ENCODE measurements at regions not wholly inside any gene's neighbourhood (a gene's known extent, or its start where the extent isn't known, plus 50 kb on each side); places are given as distances from the start of the nearest gene placed in this dataset.

DNA sequence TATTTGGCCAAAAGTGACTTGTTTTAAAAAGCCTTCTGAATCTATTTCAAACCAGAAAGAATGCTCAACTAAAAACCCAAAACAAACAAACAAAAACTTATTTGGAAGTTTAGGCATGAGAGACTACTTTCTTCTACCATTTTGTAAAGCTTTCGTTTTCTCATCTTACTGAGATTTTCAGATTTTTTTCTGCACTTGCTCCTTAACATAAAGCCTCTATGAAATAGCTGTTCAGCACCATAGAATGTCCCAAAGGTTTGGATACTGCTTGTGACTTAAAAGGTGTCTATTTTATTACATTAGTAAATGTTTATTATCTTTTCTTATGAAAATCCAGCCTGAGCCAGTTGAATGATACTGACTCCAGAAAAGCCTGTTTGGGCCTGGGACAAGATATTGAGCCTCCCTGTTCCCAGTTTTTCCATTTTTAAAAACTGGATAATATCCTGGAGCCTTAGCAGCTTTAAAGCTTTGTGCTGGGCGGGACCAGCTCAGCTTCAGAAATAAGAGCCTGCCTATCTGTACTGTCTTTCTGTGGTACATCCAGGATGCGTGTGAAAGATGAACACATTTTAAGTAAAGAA lies 292.6 kb downstream of the ZSWIM6 start:
- no peak overlapping the region for H3K9ac ChIP-seq (ENCODE audit: low read length)
- no peaks in the 10 kb centered on the region for H3K9me3 ChIP-seq (ENCODE audit: control insufficient read depth, low read depth, low read length)

GRCh38 chr5:61625137-61625561 lies 293.1 kb downstream of the ZSWIM6 start:
- no peaks in the 10 kb centered on the region for H3K27me3 ChIP-seq (ENCODE audit: control insufficient read depth, insufficient read depth, low read length)
- H3K4me3 ChIP-seq (ENCODE audit: low read length) = peak overlapping the region; percentile 58
- H3K36me3 ChIP-seq (ENCODE audit: control insufficient read depth, low read depth, low read length) = no peaks in the 10 kb centered on the region
- H3K4me1 ChIP-seq (ENCODE audit: control insufficient read depth, low read depth, low read length) = peaks cover 9% of the 10 kb centered on the region
- H3K27ac ChIP-seq (ENCODE audit: low read length) = no peak overlapping the region
- peak overlapping the region; percentile 45 for H3K9ac ChIP-seq (ENCODE audit: low read length)
- H3K9me3 ChIP-seq (ENCODE audit: control insufficient read depth, low read depth, low read length) = no peaks in the 10 kb centered on the region

More for the DNA sequence above, 292.6 kb downstream of the ZSWIM6 start:
- H3K36me3 ChIP-seq (ENCODE audit: control insufficient read depth, low read depth, low read length) = no peaks in the 10 kb centered on the region
- H3K4me3 ChIP-seq (ENCODE audit: low read length) = no peak overlapping the region
- H3K4me1 ChIP-seq (ENCODE audit: control insufficient read depth, low read depth, low read length) = peaks cover 9% of the 10 kb centered on the region
- no peaks in the 10 kb centered on the region for H3K27me3 ChIP-seq (ENCODE audit: control insufficient read depth, insufficient read depth, low read length)
- H3K27ac ChIP-seq (ENCODE audit: low read length) = no peak overlapping the region

GRCh38 chr5:61625681-61626621 lies 293.9 kb downstream of the ZSWIM6 start:
- Histone ChIP-seq H3K9ac (ENCODE audit: low read length) (peak overlapping the region; percentile 45), H3K27me3 (ENCODE audit: control insufficient read depth, insufficient read depth, low read length) (no peaks in the 10 kb centered on the region), H3K36me3 (ENCODE audit: control insufficient read depth, low read depth, low read length) (no peaks in the 10 kb centered on the region), H3K4me3 (ENCODE audit: low read length) (peak overlapping the region; percentile 58), H3K4me1 (ENCODE audit: control insufficient read depth, low read depth, low read length) (peaks cover 9% of the 10 kb centered on the region), H3K9me3 (ENCODE audit: control insufficient read depth, low read depth, low read length) (no peaks in the 10 kb centered on the region), H3K27ac (ENCODE audit: low read length) (no peak overlapping the region)

- peaks cover 14% of the 10 kb centered on the region for H3K4me1 ChIP-seq (ENCODE audit: control insufficient read depth, low read depth, low read length)
- H3K27ac ChIP-seq (ENCODE audit: low read length) = no peak overlapping the region
- no peak overlapping the region for H3K9ac ChIP-seq (ENCODE audit: low read length)
- H3K9me3 ChIP-seq (ENCODE audit: control insufficient read depth, low read depth, low read length) = no peaks in the 10 kb centered on the region
- no peak overlapping the region for H3K4me3 ChIP-seq (ENCODE audit: low read length)
- H3K27me3 ChIP-seq (ENCODE audit: control insufficient read depth, insufficient read depth, low read length) = no peaks in the 10 kb centered on the region
- no peaks in the 10 kb centered on the region for H3K36me3 ChIP-seq (ENCODE audit: control insufficient read depth, low read depth, low read length)
Observed at GRCh38 chr5:61626639-61627282, 294.7 kb downstream of the ZSWIM6 start.

DNA sequence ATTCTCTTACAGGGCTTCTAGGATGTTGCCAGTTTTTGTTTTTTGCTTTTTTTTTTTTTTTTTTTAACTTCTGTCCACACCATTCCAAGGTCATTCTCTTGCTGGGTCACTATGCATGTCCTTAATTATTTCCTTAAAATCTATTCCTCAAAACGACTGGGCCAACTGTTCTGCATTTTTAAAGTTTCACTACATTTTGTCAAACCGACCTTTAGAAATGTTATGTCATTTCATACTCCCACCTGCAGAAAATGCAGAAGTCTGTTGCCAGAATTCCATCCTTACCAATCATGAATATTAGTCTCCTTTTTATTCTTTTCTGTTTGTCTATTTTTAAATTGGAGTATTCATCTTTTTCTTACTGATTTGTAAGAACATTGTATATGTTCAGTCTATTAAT lies 295.5 kb downstream of the ZSWIM6 start:
- H3K4me3 ChIP-seq (ENCODE audit: low read length) = no peak overlapping the region
- H3K4me1 ChIP-seq (ENCODE audit: control insufficient read depth, low read depth, low read length) = peaks cover 22% of the 10 kb centered on the region
- H3K9me3 ChIP-seq (ENCODE audit: control insufficient read depth, low read depth, low read length) = no peaks in the 10 kb centered on the region
- no peaks in the 10 kb centered on the region for H3K27me3 ChIP-seq (ENCODE audit: control insufficient read depth, insufficient read depth, low read length)
- H3K36me3 ChIP-seq (ENCODE audit: control insufficient read depth, low read depth, low read length) = no peaks in the 10 kb centered on the region
- no peak overlapping the region for H3K27ac ChIP-seq (ENCODE audit: low read length)
- H3K9ac ChIP-seq (ENCODE audit: low read length) = no peak overlapping the region

DNA sequence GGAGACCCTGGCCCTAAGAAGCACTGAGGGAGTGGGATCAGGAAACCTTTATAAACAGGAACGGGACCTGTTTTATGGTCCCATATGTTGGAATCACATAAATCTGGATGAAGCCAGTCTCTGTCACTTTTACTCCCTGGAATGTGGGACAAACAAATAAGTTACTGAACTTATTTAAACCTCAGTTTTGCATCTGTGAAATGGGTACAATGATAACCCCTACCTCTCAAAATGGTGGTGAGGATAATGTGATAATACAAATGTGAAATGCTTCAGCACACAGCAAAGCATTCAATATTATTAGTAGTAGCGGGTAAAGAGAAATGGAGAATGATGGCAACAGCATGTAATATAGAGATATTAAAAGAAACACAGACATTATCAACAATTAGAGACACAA lies 298.9 kb downstream of the ZSWIM6 start:
- no peak overlapping the region for H3K27ac ChIP-seq (ENCODE audit: low read length)
- H3K9me3 ChIP-seq (ENCODE audit: control insufficient read depth, low read depth, low read length) = no peaks in the 10 kb centered on the region
- no peaks in the 10 kb centered on the region for H3K27me3 ChIP-seq (ENCODE audit: control insufficient read depth, insufficient read depth, low read length)
- H3K36me3 ChIP-seq (ENCODE audit: control insufficient read depth, low read depth, low read length) = no peaks in the 10 kb centered on the region
- peaks cover 13% of the 10 kb centered on the region for H3K4me1 ChIP-seq (ENCODE audit: control insufficient read depth, low read depth, low read length)
- no peak overlapping the region for H3K9ac ChIP-seq (ENCODE audit: low read length)
- H3K4me3 ChIP-seq (ENCODE audit: low read length) = no peak overlapping the region

GRCh38 chr5:61631438-61631941 lies 299.4 kb downstream of the ZSWIM6 start:
- H3K4me1 ChIP-seq (ENCODE audit: control insufficient read depth, low read depth, low read length) = peaks cover 13% of the 10 kb centered on the region
- no peaks in the 10 kb centered on the region for H3K9me3 ChIP-seq (ENCODE audit: control insufficient read depth, low read depth, low read length)
- no peaks in the 10 kb centered on the region for H3K36me3 ChIP-seq (ENCODE audit: control insufficient read depth, low read depth, low read length)
- H3K4me3 ChIP-seq (ENCODE audit: low read length) = no peak overlapping the region
- H3K27ac ChIP-seq (ENCODE audit: low read length) = no peak overlapping the region
- no peaks in the 10 kb centered on the region for H3K27me3 ChIP-seq (ENCODE audit: control insufficient read depth, insufficient read depth, low read length)
- H3K9ac ChIP-seq (ENCODE audit: low read length) = no peak overlapping the region

- H3K9ac ChIP-seq (ENCODE audit: low read length) = no peak overlapping the region
Observed at GRCh38 chr5:61632064-61632463, 300.0 kb downstream of the ZSWIM6 start.

DNA sequence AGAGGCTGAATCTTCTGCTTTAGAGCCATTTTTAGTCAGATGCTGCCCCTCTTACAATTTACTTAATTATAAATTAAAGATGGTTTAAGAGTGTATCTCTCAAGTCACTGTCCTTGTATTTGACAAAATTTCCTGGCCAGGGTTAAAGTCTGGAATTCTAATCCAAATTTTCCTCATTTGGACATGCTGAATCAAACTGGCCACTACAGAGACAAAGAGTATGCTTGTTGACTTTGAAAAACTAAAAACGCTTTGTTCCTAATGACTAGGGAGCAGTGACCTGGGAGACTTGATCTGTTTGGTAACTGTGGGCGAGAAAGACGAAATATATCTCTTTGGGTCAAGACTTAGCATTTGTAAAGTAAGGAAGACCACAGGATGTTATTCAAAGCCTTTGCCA lies 303.2 kb downstream of the ZSWIM6 start:
- Histone ChIP-seq H3K4me1 (ENCODE audit: control insufficient read depth, low read depth, low read length) (peaks cover 18% of the 10 kb centered on the region), H3K27ac (ENCODE audit: low read length) (no peak overlapping the region), H3K9me3 (ENCODE audit: control insufficient read depth, low read depth, low read length) (no peaks in the 10 kb centered on the region), H3K9ac (ENCODE audit: low read length) (no peak overlapping the region), H3K36me3 (ENCODE audit: control insufficient read depth, low read depth, low read length) (no peaks in the 10 kb centered on the region), H3K4me3 (ENCODE audit: low read length) (no peak overlapping the region), H3K27me3 (ENCODE audit: control insufficient read depth, insufficient read depth, low read length) (no peaks in the 10 kb centered on the region)

More at GRCh38 chr5:61632064-61632463, 300.0 kb downstream of the ZSWIM6 start:
- Histone ChIP-seq H3K27me3 (ENCODE audit: control insufficient read depth, insufficient read depth, low read length) (no peaks in the 10 kb centered on the region), H3K27ac (ENCODE audit: low read length) (no peak overlapping the region), H3K36me3 (ENCODE audit: control insufficient read depth, low read depth, low read length) (no peaks in the 10 kb centered on the region), H3K4me3 (ENCODE audit: low read length) (no peak overlapping the region), H3K9me3 (ENCODE audit: control insufficient read depth, low read depth, low read length) (no peaks in the 10 kb centered on the region), H3K4me1 (ENCODE audit: control insufficient read depth, low read depth, low read length) (peaks cover 13% of the 10 kb centered on the region)

DNA sequence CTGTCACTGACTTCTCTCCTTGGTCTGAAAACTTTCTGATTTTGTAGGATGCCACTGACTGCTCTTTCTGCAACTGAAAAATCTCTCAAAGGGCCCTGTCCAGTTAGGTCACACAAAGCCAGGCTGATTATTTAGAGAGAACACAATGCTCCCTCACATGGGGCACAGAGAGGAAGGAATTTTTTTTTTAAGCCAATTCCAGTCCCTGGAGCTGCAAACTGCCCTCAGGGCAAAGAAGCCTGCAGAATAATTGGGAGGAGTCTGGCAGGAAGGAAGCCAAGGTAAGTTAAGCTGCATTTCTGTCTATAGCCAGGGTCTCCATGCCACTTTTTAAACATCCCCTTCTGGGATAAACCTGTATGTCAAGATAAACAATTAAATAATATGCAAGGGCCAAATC lies 305.5 kb downstream of the ZSWIM6 start:
- no peak overlapping the region for H3K27ac ChIP-seq (ENCODE audit: low read length)
- no peaks in the 10 kb centered on the region for H3K27me3 ChIP-seq (ENCODE audit: control insufficient read depth, insufficient read depth, low read length)
- H3K4me3 ChIP-seq (ENCODE audit: low read length) = no peak overlapping the region
- no peak overlapping the region for H3K9ac ChIP-seq (ENCODE audit: low read length)
- peaks cover 5% of the 10 kb centered on the region for H3K4me1 ChIP-seq (ENCODE audit: control insufficient read depth, low read depth, low read length)
- no peaks in the 10 kb centered on the region for H3K9me3 ChIP-seq (ENCODE audit: control insufficient read depth, low read depth, low read length)
- H3K36me3 ChIP-seq (ENCODE audit: control insufficient read depth, low read depth, low read length) = no peaks in the 10 kb centered on the region

GRCh38 chr5:61638476-61638875 lies 306.4 kb downstream of the ZSWIM6 start:
- H3K9me3 ChIP-seq (ENCODE audit: control insufficient read depth, low read depth, low read length) = no peaks in the 10 kb centered on the region
- H3K36me3 ChIP-seq (ENCODE audit: control insufficient read depth, low read depth, low read length) = no peaks in the 10 kb centered on the region
- H3K27ac ChIP-seq (ENCODE audit: low read length) = no peak overlapping the region
- H3K4me1 ChIP-seq (ENCODE audit: control insufficient read depth, low read depth, low read length) = peaks cover 5% of the 10 kb centered on the region
- H3K9ac ChIP-seq (ENCODE audit: low read length) = no peak overlapping the region
- no peaks in the 10 kb centered on the region for H3K27me3 ChIP-seq (ENCODE audit: control insufficient read depth, insufficient read depth, low read length)
- no peak overlapping the region for H3K4me3 ChIP-seq (ENCODE audit: low read length)
